ENCODE measurements at regions not wholly inside any gene's neighbourhood (a gene's known extent, or its start where the extent isn't known, plus 50 kb on each side); places are given as distances from the start of the nearest gene placed in this dataset.

- TF ChIP-seq REST (IDR thresholded peaks at IDR 0.05; ENCODE audit: insufficient read depth in 1 of 2, low read depth in 2 of 2, low read length in 2 of 2) (no peak), SIN3A (IDR thresholded peaks at IDR 0.05; ENCODE audit: borderline replicate concordance, insufficient read depth, low read length) (no peak), FOXP2 (optimal IDR thresholded peaks at IDR 0.05; ENCODE audit: borderline replicate concordance, extremely low read depth, extremely low read length, insufficient read depth) (no peak), TAF1 (IDR thresholded peaks at IDR 0.05; ENCODE audit: borderline replicate concordance, insufficient read depth, low read length) (no peak), POLR2AphosphoS5 (IDR thresholded peaks at IDR 0.05; ENCODE audit: low read depth, low read length) (no peak)
Measured at GRCh38 chr1:5522531-5523145, 469.6 kb downstream of the NPHP4 start.

GRCh38 chr1:5519366-5520135 lies 472.7 kb downstream of the NPHP4 start:
- TF ChIP-seq POLR2AphosphoS5 (IDR thresholded peaks at IDR 0.05; ENCODE audit: low read depth, low read length) (no peak), TAF1 (IDR thresholded peaks at IDR 0.05; ENCODE audit: borderline replicate concordance, insufficient read depth, low read length) (no peak), FOXP2 (optimal IDR thresholded peaks at IDR 0.05; ENCODE audit: borderline replicate concordance, extremely low read depth, extremely low read length, insufficient read depth) (no peak), SIN3A (IDR thresholded peaks at IDR 0.05; ENCODE audit: borderline replicate concordance, insufficient read depth, low read length) (no peak), REST (IDR thresholded peaks at IDR 0.05; ENCODE audit: insufficient read depth in 1 of 2, low read depth in 2 of 2, low read length in 2 of 2) (no peak)

GRCh38 chr1:5516756-5517155 lies 475.5 kb downstream of the NPHP4 start:
- TF ChIP-seq SIN3A (IDR thresholded peaks at IDR 0.05; ENCODE audit: borderline replicate concordance, insufficient read depth, low read length), result no peak

GRCh38 chr1:5515501-5515900 lies 476.7 kb downstream of the NPHP4 start:
- no peak for TF ChIP-seq FOXP2 (optimal IDR thresholded peaks at IDR 0.05; ENCODE audit: borderline replicate concordance, extremely low read depth, extremely low read length, insufficient read depth)
- TF ChIP-seq POLR2AphosphoS5 (IDR thresholded peaks at IDR 0.05; ENCODE audit: low read depth, low read length), result no peak
- no peak for TF ChIP-seq SIN3A (IDR thresholded peaks at IDR 0.05; ENCODE audit: borderline replicate concordance, insufficient read depth, low read length)
- no peak for TF ChIP-seq REST (IDR thresholded peaks at IDR 0.05; ENCODE audit: insufficient read depth in 1 of 2, low read depth in 2 of 2, low read length in 2 of 2)

GRCh38 chr1:5514527-5515183 lies 477.6 kb downstream of the NPHP4 start:
- TF ChIP-seq REST (IDR thresholded peaks at IDR 0.05; ENCODE audit: insufficient read depth in 1 of 2, low read depth in 2 of 2, low read length in 2 of 2), result no peak
- TF ChIP-seq POLR2AphosphoS5 (IDR thresholded peaks at IDR 0.05; ENCODE audit: low read depth, low read length), result no peak
- no peak for TF ChIP-seq FOXP2 (optimal IDR thresholded peaks at IDR 0.05; ENCODE audit: borderline replicate concordance, extremely low read depth, extremely low read length, insufficient read depth)
- TF ChIP-seq TAF1 (IDR thresholded peaks at IDR 0.05; ENCODE audit: borderline replicate concordance, insufficient read depth, low read length), result no peak
- TF ChIP-seq SIN3A (IDR thresholded peaks at IDR 0.05; ENCODE audit: borderline replicate concordance, insufficient read depth, low read length), result no peak

Data from PFSK-1 (cell line).